Fibroblast of the conjunctiva (primary cell): ENCODE measurements at regions not wholly inside any gene's neighbourhood (a gene's known extent, or its start where the extent isn't known, plus 50 kb on each side); places are given as distances from the start of the nearest gene placed in this dataset.

Source experiments
- DNase-seq: peaks from one replicate; pipeline ENCODE4 v3.0.0-alpha.2; 2010; ENCODE audit warnings: low read depth

DNA sequence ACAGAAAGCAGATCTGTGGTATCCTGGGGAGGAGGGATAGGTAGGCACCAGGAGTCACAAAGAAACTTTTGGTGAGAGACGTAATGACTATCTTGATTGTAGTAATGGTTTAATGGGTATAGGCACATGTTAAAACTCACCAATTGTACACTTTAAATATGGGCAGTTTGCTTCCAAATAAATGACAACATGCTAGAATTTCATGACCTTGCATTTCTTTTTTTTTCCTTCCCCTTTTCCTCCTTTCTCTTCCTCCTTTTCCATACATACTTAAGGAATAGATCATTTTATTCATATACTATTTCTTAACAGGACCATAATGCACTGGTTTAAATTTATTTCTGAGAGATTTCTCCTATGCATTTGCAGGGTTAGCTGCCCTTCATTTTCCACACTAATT, 341.8 kb downstream of the TMEM182 start:
- DNase-seq = no peak

DNA sequence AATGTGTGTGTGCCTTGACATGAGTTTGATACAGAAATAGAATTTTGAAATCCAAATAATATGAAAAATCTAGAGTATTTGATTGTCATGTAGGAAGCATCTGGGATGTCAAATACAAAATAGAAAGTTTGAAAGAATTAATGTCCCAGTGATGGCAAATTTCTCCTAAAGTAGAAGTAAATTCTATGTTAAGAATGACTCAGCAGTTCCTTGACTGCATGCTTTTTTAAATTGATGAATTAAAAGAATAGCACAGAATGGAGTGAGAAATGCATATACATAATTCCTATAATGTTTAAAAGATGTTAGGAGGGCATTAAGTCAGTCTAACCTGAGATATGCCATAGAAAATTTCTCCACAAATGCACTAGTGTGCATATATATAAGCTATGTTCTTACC, 357.5 kb downstream of the TMEM182 start:
- no peak for DNase-seq

DNA sequence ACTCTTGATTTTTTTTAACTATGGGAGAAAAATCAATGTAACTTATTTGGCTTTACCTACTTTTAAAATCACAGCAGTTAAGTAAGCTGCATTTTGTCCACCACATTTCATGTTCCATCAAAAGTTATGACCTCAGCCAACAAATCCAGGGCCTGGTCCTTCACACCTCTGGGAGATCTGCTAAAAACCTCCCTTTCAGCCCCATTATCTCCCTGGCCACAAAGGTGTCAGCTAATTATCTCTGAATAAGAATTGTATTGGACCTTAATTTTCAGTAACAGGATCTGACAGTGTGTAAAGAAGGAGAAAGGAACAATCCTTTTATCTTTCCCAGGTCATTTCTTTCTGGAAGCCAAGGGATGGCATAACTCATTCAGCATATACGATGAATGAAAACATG, 359.3 kb downstream of the TMEM182 start:
- no peak for DNase-seq

GRCh38 chr2:103123516-103123915, 361.7 kb downstream of the TMEM182 start:
- DNase-seq = no peak

- DNase-seq = no peak
These were observed 369.0 kb downstream of the TMEM182 start for GRCh38 chr2:103130857-103131256.

- DNase-seq = no peak
These were observed 370.8 kb downstream of the TMEM182 start for GRCh38 chr2:103132536-103133217.

- no peak for DNase-seq
These were observed 373.8 kb downstream of the TMEM182 start for GRCh38 chr2:103135679-103136078.

- DNase-seq = no peak
These were observed 376.5 kb downstream of the TMEM182 start for GRCh38 chr2:103138123-103138901.

GRCh38 chr2:103139628-103140268, 377.9 kb downstream of the TMEM182 start:
- no peak for DNase-seq

- no peak for DNase-seq
These were observed 383.0 kb downstream of the TMEM182 start for GRCh38 chr2:103144837-103145236.

GRCh38 chr2:103145739-103146138, 383.9 kb downstream of the TMEM182 start:
- no peak for DNase-seq

DNA sequence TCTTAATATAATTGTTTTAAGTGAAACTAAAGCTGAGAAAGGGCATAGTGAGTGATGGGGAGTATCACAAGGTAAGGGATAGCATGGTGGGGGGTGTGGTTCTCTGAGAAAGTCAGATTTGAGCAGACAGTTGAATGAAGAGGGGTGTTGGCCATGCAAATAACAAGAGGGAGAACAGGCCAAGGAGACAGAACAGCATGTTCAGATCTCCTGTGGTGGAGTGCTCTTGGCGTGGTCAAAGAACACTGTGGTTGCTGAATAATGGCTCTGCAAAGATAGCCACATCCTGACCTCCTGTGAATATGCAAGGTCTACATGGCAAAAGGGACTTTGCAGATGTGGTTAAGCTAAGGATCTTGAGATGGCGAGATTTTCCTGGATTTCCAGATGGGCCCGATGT, 389.2 kb downstream of the TMEM182 start:
- no peak for DNase-seq

DNA sequence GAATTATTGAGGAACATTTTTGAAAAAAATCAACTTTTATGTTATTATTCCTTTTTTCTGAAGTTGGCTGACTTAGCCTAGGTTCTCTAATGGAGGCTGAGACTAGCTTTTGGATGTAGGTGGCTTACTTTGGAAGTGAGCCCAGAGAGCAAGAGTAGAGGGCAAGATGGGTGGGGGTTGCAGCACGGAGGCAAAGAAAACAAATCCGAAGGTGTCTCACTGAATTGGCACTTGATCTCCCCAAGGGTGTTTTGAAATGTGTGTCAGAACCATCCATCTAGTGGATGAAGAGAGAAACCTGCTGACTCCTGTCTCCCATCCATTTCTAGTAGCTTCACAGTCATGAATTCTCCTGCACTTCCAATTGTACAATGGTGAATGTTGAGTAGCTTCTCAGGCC, 390.7 kb downstream of the TMEM182 start:
- no peak for DNase-seq

- no peak for DNase-seq
These were observed 391.9 kb downstream of the TMEM182 start for GRCh38 chr2:103153580-103154284.

DNA sequence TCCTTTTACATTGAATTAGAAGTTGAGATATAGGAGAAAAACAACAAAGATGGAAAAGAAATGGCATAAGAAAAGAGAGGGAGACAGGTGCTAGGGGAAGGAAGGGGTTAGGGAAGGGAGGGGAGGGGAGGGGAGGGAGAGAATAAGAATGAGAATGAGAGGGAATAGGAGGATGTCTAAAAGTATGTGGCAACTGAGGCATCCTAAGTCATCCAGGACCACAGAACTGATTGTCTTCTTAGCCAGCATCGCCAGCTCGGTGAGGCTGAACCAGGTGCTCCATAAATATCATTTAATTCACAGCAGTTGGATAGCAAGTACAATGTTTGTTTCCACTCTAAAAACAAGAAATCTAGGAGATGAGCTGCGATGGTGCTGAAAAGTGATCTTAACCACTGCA, 393.5 kb downstream of the TMEM182 start:
- no peak for DNase-seq

GRCh38 chr2:103159018-103159417, 397.2 kb downstream of the TMEM182 start:
- DNase-seq = no peak

- DNase-seq = peak; percentile 34
These were observed 399.8 kb downstream of the TMEM182 start for GRCh38 chr2:103161456-103162289.

DNA sequence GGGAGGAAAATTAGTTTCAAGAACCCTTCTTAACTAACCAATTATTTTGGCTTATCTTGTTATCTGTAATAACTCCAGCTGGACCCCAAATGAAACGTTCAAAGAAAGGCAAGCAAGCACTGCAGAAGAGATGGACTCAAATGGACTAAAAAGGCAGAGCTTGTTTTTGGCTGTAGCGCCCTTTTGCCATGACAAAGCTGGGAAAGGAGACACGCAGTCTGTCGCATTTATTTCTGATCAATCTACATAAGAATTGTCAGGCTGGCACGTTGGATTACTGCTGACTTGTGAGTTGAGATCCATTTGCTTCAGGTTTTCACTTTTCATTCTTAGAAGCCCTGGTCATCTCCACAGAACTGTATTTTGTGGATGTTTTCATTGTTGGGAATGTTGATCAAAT, 402.9 kb downstream of the TMEM182 start:
- DNase-seq = no peak

DNA sequence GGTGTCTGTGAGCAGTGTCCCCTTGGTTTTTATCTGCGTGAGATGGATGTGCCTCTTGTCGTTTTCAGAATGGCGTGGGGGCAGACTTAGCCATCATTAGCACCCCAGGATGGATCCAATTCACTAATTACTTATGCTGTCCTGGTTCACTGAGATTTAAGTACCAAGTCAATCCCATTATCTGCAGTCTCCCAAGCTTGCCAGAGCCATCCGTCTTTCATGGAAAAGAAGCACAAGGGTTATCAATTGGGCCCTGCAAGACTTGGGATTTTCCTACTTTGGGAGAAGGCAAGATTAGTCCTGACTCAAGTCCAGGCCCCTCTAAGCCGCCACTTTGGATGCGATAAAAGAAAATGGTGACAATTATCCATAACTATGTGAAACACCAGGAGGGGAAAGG, 404.0 kb downstream of the TMEM182 start:
- no peak for DNase-seq

- no peak for DNase-seq
These were observed 404.9 kb downstream of the TMEM182 start for GRCh38 chr2:103166456-103167324.

GRCh38 chr2:103167599-103167998, 405.8 kb downstream of the TMEM182 start:
- DNase-seq = no peak
